Left lung (tissue), 4 donors: ENCODE measurements at regions not wholly inside any gene's neighbourhood (a gene's known extent, or its start where the extent isn't known, plus 50 kb on each side); places are given as distances from the start of the nearest gene placed in this dataset.

Experiments used
- ATAC-seq: fragments of 200-7000 bp; cut with Tn5 transposase; one replicate; pipeline ENCODE4 v1.9.1; 2020; ENCODE audit warnings: moderate library complexity
- DNase-seq, 4 donors: peaks; one replicate each; pipeline ENCODE4 v3.0.0-alpha.2; 2013 to 2020
- H3K27ac ChIP-seq, 2 donors: fragments of 200-600 bp; sonication (generic) in 1 of 2; one replicate each; pipeline versions ENCODE4 v1.5.0 to v1.8.0; 2020 to 2021
- H3K27me3 ChIP-seq, 2 donors: fragments of 200-600 bp; sonication (generic) in 1 of 2; one replicate each; pipeline versions ENCODE4 v1.5.0 to v1.8.0; 2020 to 2021
- H3K36me3 ChIP-seq, 2 donors: fragments of 200-600 bp; sonication (generic) in 1 of 2; one replicate each; pipeline versions ENCODE4 v1.5.0 to v1.8.0; 2020 to 2021
- H3K4me1 ChIP-seq, 2 donors: fragments of 200-600 bp; one replicate each; pipeline ENCODE4 v1.8.0; 2021
- H3K4me3 ChIP-seq, 2 donors: fragments of 200-600 bp; sonication (generic) in 1 of 2; one replicate each; pipeline versions ENCODE4 v1.5.0 to v1.8.0; 2020 to 2021; ENCODE audit warnings: mild to moderate bottlenecking in 1 of 2
- H3K9me3 ChIP-seq, 2 donors: fragments of 200-600 bp; sonication (generic) in 1 of 2; one replicate each; pipeline versions ENCODE4 v1.5.0 to v1.8.0; 2020 to 2021
- CTCF ChIP-seq, 2 donors: fragments of 200-600 bp; sonication (generic) in 1 of 2; IDR thresholded peaks; one replicate each; pipeline versions ENCODE4 v1.5.0 to v1.8.0; 2021; ENCODE audit warnings: antibody characterized with exemption in 2 of 2
- intact Hi-C, 2 donors: fragments of 100-400 bp; cut with DNase I; formaldehyde crosslinking; loops; one replicate each; pipeline versions ENCODE4 v1.11.2 to v1.14.2; 2022
- donor health status: DM: no; HTN: yes; CAD: no.
- donor health status: DM: no; HTN: no; CAD: no.

GRCh38 chr2:2825062-2825461 lies 494.0 kb upstream of the MYT1L start:
- Histone ChIP-seq H3K36me3 (no peaks in the 10 kb centered on the region), H3K4me1 (no peaks in the 10 kb centered on the region), H3K27ac (no peak overlapping the region), H3K9me3 (peaks cover 0 to 11% of the 10 kb centered on the region in 2 donors), H3K4me3 (no peak overlapping the region), H3K27me3 (no peaks in the 10 kb centered on the region)
- intact Hi-C loops = no loop called here
- DNase-seq (no peak), ATAC-seq (no peak)
- no peak for TF ChIP-seq CTCF (IDR thresholded peaks at IDR 0.05)

- H3K36me3 ChIP-seq = no peaks in the 10 kb centered on the region
- DNase-seq (no peak), ATAC-seq (no peak)
- no peak overlapping the region for H3K4me3 ChIP-seq
- peaks cover 0 to 11% of the 10 kb centered on the region in 2 donors for H3K9me3 ChIP-seq
- intact Hi-C loops = no loop called here
- H3K27ac ChIP-seq = no peak overlapping the region
- H3K4me1 ChIP-seq = no peaks in the 10 kb centered on the region
- no peak for TF ChIP-seq CTCF (IDR thresholded peaks at IDR 0.05)
- no peaks in the 10 kb centered on the region for H3K27me3 ChIP-seq
Measured at GRCh38 chr2:2824588-2824987, 493.5 kb upstream of the MYT1L start.

- ATAC-seq = no peak
- Histone ChIP-seq H3K4me3 (no peak overlapping the region), H3K27ac (no peak overlapping the region), H3K9me3 (peaks cover 0 to 11% of the 10 kb centered on the region in 2 donors), H3K36me3 (no peaks in the 10 kb centered on the region), H3K4me1 (no peaks in the 10 kb centered on the region), H3K27me3 (no peaks in the 10 kb centered on the region)
- DNase-seq = no peak
- intact Hi-C loops = no loop called here
- TF ChIP-seq CTCF (IDR thresholded peaks at IDR 0.05) = no peak
Measured at GRCh38 chr2:2823061-2823753, 492.1 kb upstream of the MYT1L start.

- no peak overlapping the region for H3K27ac ChIP-seq
- no peaks in the 10 kb centered on the region for H3K27me3 ChIP-seq
- intact Hi-C loops = no loop called here
- DNase-seq (no peak), ATAC-seq (no peak)
- no peak overlapping the region for H3K4me3 ChIP-seq
- peaks cover 0 to 11% of the 10 kb centered on the region in 2 donors for H3K9me3 ChIP-seq
- no peaks in the 10 kb centered on the region for H3K4me1 ChIP-seq
- TF ChIP-seq CTCF (IDR thresholded peaks at IDR 0.05) = no peak
- H3K36me3 ChIP-seq = no peaks in the 10 kb centered on the region
Measured at GRCh38 chr2:2822143-2822542, 491.1 kb upstream of the MYT1L start.

GRCh38 chr2:2812648-2813047 lies 481.6 kb upstream of the MYT1L start:
- peaks cover 0 to 35% of the 10 kb centered on the region in 2 donors for H3K9me3 ChIP-seq
- ATAC-seq (no peak), DNase-seq (no peak)
- intact Hi-C loops = no loop called here
- no peak overlapping the region for H3K4me3 ChIP-seq
- TF ChIP-seq CTCF (IDR thresholded peaks at IDR 0.05) = no peak
- no peak overlapping the region for H3K27ac ChIP-seq
- H3K27me3 ChIP-seq = no peaks in the 10 kb centered on the region
- no peaks in the 10 kb centered on the region for H3K4me1 ChIP-seq
- H3K36me3 ChIP-seq = no peaks in the 10 kb centered on the region
